HG02759 (cell line): ENCODE measurements at regions not wholly inside any gene's neighbourhood (a gene's known extent, or its start where the extent isn't known, plus 50 kb on each side); places are given as distances from the start of the nearest gene placed in this dataset.

Experiments
- ATAC-seq: cut with Tn5 transposase; IDR thresholded peaks from one replicate; pipeline ENCODE4 v1.9.1; 2021; ENCODE audit warnings: mild to moderate bottlenecking, moderate library complexity; ENCODE audit not compliant: unreplicated experiment

- no peak for ATAC-seq
These were observed 80.1 kb downstream of the PJA1 start for GRCh38 chrX:69085151-69085550.

- ATAC-seq = no peak
These were observed 81.5 kb downstream of the PJA1 start for GRCh38 chrX:69083801-69084200.

DNA sequence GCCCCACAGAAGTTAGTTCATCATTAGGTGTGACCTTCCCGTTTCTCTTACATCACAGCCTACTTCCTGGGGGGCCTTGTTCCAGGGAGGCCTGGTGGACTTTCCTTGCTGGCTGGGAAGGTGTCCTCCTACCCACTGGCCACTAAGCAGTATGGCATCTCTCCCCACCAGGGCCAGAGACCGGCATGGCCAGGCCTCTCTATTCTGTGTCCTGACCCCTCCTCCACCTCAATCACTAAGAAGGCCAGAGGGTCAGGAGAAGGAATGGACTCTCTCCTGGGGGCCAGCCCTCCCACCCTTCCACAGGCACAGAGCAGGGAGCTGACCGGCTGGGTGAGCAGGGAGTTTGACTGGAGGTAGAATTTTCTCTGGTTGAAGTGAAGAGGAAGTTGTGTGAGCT, 81.9 kb downstream of the PJA1 start:
- no peak for ATAC-seq

DNA sequence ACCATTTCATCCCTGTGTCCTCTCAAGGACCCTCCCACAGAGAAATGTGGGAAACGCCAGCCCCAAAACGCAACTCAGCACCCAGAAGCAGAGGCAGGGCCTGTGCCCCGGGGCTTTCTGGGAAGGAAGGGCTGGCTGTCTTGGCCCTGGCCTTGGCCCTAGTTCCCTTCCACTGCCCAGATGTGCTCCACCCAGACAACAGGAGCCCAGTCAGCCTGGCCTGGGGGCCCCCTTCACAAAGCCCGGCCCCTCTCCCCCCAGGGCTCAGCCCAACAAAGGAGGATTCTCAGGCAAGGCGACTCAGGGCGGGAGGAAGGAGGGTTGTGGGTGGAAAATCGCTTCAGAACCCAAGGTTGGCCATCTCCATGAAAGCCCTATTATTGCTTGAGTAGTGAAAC, 82.5 kb downstream of the PJA1 start:
- no peak for ATAC-seq

DNA sequence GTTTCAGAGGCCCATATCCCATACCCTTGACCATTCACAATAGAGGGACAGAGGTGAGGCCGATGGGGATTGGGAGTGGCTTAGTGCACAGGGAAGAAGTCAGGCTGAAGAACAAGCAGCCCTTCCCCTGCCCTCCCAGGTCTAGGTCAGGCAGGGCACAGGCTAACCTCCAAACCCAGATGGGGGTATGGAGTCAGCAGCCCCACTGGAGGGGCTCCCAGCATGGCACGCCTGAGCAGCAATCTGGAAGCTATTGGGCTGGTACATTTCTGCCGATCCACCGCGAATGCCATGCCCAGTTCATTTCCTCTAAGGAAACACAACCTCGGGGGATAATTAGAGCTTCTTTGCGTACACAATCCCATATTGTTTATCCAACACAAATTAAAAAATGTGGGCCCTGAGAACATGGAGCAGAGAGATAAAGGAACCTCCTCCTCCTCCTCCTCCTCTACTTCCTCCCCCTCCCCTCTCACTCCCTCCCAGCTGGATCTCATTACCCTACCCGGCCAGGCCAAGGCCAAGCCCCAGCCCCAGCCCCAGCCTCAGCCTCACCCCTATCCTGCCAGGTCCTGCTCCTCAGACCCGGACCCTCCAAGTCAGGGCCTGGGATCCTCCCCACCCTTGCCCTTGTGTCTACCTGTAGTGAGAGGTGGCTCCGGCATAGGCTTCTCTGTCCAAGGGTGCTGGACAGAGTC, 83.0 kb downstream of the PJA1 start:
- ATAC-seq = no peak

DNA sequence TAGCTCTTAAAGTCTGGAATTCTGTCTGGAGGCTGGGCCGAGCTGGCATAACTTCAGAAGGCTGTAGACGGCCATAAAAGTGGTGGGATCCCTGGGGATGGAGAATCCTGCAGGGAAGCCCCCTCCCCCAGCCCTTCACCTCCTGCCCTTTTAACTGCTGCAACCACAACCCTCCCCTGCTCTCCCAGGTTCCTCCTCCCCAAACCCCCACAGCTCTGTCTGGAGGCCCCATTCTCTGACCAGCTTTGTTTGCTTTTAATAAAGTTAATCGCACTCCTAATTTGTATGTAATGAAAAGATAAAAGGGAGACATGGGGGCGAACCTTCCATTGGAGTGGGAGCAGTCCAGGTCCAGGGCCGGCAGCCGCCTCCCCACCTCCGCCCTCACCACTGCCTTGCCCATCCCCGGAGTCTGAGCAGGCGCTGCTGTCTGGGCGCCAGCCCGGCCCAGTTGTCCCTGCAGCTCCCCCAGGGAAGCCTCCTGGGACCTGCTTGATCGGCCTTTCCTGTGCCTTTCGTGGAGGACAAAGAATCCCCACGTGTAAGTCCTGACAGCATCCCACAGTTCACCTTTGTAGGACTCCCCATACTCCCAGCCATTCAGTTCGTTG, 84.3 kb downstream of the PJA1 start:
- ATAC-seq = no peak

- no peak for ATAC-seq
These were observed 86.0 kb downstream of the PJA1 start for GRCh38 chrX:69079268-69079667.

GRCh38 chrX:69077895-69078455, 87.3 kb downstream of the PJA1 start:
- ATAC-seq = no peak

DNA sequence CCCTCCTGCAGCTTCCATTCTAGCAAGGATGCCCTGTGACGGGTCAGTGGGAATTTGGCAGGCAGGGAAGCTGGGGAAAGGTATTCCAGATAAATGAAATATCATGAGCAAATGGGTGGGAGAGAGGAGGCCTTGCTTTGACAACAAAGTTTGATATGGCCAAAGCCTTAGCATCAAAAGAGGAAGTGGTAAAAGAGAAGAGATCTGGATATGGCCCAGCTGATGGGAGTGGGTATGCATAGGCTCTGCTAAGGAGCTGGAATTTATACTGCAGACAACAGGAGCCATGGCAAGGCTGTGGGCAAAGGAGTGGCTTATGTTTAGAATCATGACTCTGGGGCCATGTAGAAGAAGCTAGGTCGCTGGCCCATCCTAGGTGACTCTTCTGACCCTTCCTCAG, 89.2 kb downstream of the PJA1 start:
- ATAC-seq = no peak

GRCh38 chrX:69074726-69075125, 90.5 kb downstream of the PJA1 start:
- ATAC-seq = no peak

GRCh38 chrX:69073721-69074120, 91.5 kb downstream of the PJA1 start:
- ATAC-seq = no peak

GRCh38 chrX:69073241-69073640, 92.0 kb downstream of the PJA1 start:
- ATAC-seq = no peak

DNA sequence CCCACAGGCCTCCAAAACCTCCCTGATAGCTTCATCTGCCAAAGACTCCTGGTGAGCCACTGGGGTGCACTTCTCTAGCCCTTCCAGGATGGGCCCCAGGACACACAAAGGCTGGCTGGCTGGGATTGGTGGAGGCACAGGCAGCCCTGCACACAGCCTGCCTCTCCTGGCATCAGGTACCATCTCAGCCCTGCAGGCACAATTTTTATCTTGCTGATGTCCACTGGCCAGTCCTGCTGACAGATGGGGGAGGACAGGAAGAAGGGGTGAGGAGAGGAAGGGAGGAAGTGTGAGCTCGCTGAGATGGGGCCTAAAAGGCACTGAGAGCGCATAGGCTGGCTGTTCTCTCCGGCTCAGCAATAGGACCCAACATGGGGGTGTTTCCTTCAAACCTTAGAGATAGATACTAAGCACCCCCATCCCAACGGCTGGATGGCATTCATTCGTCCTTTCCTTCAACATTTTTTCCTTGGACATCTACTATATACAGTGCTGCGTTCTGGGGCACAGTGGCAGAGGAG, 92.7 kb downstream of the PJA1 start:
- no peak for ATAC-seq

DNA sequence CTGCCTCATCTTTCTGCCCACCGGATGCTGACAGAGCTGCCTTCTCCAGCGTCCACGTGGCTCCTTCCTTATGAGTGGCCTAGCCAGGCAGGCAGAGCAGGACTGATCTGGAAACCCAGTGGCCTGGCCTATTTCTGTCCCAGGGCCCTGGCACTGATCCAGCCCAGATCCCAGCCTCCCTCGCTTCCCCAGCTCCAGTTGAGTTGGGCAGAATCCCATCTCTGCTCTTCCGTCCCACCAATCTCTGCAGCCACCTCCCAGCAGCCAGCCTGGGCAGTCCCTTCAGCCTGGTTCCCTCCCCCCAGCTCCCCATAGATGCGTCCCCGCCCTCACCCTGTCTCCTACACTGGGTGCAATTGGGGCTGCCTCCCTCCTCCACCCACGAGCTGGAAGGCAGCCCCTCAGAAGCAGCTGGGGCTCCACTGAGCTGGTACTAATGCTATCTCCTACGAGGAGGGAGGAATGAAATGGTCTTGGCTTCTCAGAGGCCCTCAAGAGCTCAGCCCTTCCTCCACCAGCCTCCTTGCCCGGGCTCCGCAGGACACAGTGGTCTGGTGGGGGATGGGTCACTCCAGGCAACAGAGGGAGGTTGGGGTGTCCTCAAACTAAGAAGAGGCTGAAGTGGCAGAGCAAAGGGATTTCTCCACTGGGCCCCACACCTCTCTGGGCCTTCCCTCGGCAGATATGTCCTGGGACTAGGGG, 94.2 kb downstream of the PJA1 start:
- ATAC-seq = no peak

DNA sequence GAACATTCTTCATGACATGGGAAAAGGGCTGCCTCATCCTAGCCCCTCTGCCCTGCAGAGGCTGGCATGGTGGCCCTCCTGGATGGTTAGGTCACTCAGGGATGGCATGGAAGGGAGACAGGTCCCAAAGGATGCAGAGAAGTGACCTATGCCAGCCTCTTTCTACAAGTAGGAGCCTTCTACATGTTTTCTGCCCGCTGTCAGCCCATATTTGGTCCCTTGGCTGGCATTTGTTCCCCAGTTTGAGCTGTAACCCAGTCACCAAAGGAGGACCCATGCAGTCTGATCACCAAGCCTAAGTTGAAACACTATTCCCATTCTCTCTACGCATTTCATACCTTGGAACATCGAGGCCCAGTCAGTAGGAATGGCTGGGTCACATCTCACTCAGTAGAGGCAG, 95.4 kb downstream of the PJA1 start:
- ATAC-seq = no peak

- no peak for ATAC-seq
These were observed 96.2 kb downstream of the PJA1 start for GRCh38 chrX:69069086-69069445.

DNA sequence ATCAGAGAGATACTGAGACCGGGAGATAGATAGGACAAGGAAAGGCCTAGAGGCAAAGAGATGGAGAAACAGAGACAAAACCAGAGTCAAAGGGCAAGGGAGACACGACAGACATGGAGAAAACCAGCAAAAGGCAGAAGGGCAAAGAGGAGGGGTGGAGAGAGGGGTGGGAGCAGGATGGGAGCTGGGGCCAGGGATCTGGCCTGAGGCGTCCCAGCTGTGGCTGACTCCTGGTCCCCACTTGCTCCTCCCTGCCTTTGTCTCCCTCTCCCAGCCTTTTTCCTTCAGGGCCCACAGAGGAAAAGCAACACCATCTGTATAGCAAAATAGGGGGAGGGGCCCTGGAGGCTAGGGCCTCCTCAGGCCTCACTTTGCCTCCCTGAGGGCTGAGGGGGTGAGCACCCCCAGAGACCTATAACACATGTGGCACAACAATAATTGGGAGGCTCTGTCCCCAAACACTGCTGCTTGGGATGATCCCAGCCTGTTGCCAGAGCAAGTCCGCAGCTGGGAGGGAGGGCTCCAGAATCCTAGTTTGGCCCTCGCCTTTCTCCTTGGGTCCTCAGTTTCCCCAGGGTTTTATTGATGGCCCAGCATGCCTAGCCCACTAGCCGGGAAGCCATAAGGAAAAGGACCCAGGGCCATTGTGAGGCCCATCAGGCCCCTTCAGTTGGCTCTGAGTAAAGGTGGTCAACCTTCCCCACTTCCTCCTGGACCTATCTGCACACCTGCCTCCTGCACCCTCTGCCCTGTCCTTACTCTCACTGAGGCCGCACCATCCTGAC, 96.8 kb downstream of the PJA1 start:
- ATAC-seq = no peak

DNA sequence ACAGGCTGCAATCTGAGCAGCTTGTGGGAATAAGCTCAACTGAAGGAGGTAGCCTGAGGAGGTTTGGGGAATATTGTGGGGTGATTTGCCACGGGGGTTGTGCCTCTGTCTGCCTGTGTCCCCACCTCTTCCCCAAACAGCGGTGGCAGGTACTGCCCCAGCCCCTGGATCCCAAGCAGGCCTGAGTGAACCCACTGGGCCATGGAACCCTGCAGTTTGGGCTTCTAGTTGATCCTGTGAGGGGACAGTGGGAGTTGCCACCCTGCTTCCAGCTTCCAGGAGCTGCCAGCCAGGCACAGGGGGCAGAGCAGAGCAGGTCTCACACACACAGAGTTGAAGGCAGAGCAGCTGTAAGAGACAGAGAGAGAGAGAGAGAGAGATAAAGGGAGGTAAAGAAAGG, 97.4 kb downstream of the PJA1 start:
- ATAC-seq = no peak

DNA sequence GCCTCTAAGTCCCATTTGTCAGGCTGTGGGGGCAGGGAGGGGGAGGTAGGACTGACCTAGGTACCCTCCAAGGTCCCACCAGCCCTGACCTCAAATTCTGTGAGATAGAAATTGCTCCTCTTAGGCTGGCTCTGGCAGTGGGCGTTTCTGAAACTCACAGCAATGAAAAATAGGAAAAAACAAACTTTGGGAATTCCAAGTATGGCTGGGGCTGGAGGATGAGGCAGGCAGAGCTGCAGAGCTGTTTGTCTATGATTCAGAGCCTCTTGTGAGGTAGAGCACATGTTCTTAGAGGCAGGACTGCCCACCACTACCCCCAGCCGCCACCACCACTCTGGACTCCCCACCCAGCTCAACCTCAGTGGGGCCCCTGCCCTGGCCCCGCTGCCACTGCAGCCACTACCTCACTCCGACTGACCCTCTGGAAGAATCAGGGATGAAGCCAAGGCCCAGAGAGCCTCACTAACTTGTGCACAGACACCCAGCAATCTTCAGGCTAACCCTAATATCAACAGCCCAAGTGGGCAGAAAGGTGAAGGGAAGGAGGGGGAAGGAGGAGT, 98.2 kb downstream of the PJA1 start:
- no peak for ATAC-seq

DNA sequence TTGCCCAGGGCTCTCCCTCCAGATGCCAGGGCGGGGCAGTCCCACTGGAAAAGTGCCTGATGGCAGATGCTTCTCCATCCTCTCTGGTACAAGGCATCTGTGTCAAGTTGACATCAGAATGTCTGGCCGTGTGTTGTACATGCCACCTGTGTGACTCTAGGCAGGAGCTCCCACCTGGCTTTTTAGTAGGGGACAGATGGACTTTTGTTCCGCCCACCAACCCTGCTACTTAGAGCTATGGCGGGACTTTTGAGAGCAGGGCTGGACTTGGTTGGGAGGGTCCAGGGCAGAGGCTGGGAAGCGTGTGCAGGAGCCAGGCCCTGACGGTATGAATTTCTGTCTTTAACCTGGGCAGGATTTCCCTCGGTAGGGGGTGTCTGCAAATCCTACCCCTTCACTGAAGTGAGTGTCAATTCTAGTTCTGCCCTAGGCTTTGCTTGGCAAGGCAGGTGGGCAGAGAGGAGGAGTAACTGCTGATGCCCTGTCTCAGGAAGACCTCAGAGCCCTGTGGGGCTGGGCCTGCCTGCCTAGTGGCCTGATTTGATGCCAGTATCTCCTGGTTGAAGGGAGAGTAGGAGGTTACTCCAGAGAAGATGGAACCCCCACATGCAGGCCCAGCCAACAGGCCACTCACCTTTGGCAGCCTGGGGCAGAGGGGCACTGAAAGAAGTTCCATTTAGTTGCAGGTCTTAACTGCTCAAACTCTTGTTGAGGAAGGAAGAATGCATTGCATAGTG, 99.1 kb downstream of the PJA1 start:
- no peak for ATAC-seq
